Endodermal cell (in vitro differentiated cells): ENCODE measurements at regions not wholly inside any gene's neighbourhood (a gene's known extent, or its start where the extent isn't known, plus 50 kb on each side); places are given as distances from the start of the nearest gene placed in this dataset.

Source experiments
- DNase-seq: peaks from one replicate; pipeline ENCODE4 v3.0.0-alpha.2; 2017
- H3K27ac ChIP-seq: 2 replicates; pipeline ENCODE4 v1.5.1; 2013; ENCODE audit warnings: mild to moderate bottlenecking, low read depth, low read length, moderate library complexity
- H3K27me3 ChIP-seq: 2 replicates; pipeline ENCODE4 v1.6.1; 2013; ENCODE audit warnings: mild to moderate bottlenecking, low read length, moderate library complexity; ENCODE audit not compliant: insufficient read depth, control insufficient read depth, poor library complexity, severe bottlenecking
- H3K36me3 ChIP-seq: 2 replicates; pipeline ENCODE4 v1.7.0; 2013; ENCODE audit warnings: mild to moderate bottlenecking, low read length, moderate library complexity; ENCODE audit not compliant: control insufficient read depth, insufficient read depth
- H3K4me1 ChIP-seq: one replicate; pipeline ENCODE4 v1.7.0; 2013; ENCODE audit warnings: low read length; ENCODE audit not compliant: control insufficient read depth, insufficient read depth
- H3K4me3 ChIP-seq: 2 replicates; pipeline ENCODE4 v1.5.1; 2013; ENCODE audit warnings: mild to moderate bottlenecking, low read length, moderate library complexity
- H3K9ac ChIP-seq: 2 replicates; pipeline ENCODE4 v1.6.1; 2013; ENCODE audit warnings: mild to moderate bottlenecking, low read length, moderate library complexity; ENCODE audit not compliant: poor library complexity, severe bottlenecking; ENCODE audit errors: extremely low read depth
- H3K9me3 ChIP-seq: 2 replicates; pipeline ENCODE4 v1.6.1; 2013; ENCODE audit warnings: mild to moderate bottlenecking, low read length, moderate library complexity; ENCODE audit not compliant: control insufficient read depth
- H3K27ac Mint-ChIP-seq: 2 replicates; pipeline ENCODE4 v1.8.0; 2020; ENCODE audit warnings: mixed read lengths
- H3K27me3 Mint-ChIP-seq: 2 replicates; pipeline ENCODE4 v1.8.0; 2021; ENCODE audit warnings: mild to moderate bottlenecking, mixed read lengths; ENCODE audit not compliant: insufficient read depth
- H3K36me3 Mint-ChIP-seq: 2 replicates; pipeline ENCODE4 v1.8.0; 2020; ENCODE audit warnings: low read depth, mixed read lengths
- H3K4me1 Mint-ChIP-seq: 2 replicates; pipeline ENCODE4 v1.8.0; 2020; ENCODE audit warnings: mixed read lengths
- H3K4me3 Mint-ChIP-seq: 2 replicates; pipeline ENCODE4 v1.8.0; 2020; ENCODE audit warnings: mild to moderate bottlenecking, moderate library complexity, mixed read lengths
- H3K9me3 Mint-ChIP-seq: 2 replicates; pipeline ENCODE4 v1.8.0; 2020; ENCODE audit warnings: mild to moderate bottlenecking, mixed read lengths
- CTCF ChIP-seq: fragments of 200-600 bp; sonication (generic); conservative IDR thresholded peaks from 2 replicates; pipeline ENCODE4 v1.5.0; 2021; ENCODE audit warnings: antibody characterized with exemption, mild to moderate bottlenecking
- WGBS, 2 experiments: methylation state at CpG; one replicate each; pipeline versions ENCODE4 v1.1.5 to v1.1.7; 2013; ENCODE audit warnings: missing lambda C conversion rate in 2 of 2, mixed read lengths in 1 of 2; ENCODE audit not compliant: insufficient coverage in 1 of 2, insufficient read length in 1 of 2; 5-methylcytosine and 5-hydroxymethylcytosine counted together

DNA sequence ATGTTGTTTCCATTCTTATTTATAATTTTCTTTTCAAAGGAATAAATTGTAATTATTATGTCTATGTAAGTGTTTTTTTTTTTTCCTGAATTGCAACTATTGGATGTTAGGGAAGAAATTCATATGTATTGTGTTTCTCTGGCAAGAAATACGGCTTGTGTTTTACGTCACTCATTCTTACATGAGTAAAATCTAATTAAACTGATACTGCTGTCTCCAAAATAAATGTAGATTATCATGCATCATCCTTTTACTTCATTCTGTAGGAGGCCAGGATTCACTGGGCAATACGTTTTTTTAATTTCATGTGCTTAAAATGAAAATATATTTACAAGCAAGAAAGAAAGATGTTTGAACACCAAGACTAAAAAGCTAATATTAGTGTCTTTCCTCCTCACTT lies 590.8 kb downstream of the OTOL1 start:
- peaks cover 4% of the 10 kb centered on the region for H3K9me3 Mint-ChIP-seq
- no peak overlapping the region for H3K4me3 Mint-ChIP-seq
- TF ChIP-seq CTCF, result no peak

DNA sequence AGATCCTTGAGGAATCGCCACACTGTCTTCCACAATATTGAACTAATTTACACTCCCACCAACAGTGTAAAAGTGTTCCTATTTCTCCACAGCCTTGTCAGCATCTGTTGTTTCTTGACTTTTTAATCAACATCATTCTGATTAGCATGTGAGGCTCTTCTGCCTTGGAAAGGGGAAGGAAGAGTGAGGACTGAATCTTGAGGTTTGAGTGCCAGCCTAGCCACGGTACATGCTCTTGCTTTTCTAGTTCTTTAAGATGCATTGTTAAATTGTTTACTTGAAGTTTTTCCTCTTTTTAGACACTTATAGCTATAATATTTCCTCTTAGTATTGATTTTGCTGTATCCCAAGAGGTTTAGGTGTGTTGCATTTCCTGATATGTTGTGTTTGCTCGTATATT lies 596.1 kb downstream of the OTOL1 start:
- H3K9me3 Mint-ChIP-seq, result peaks cover 4% of the 10 kb centered on the region
- no peak overlapping the region for H3K9ac ChIP-seq
- H3K4me3 Mint-ChIP-seq, result no peak overlapping the region
- no peaks in the 10 kb centered on the region for H3K4me1 ChIP-seq
- no peak overlapping the region for H3K27ac ChIP-seq
- no peaks in the 10 kb centered on the region for H3K27me3 ChIP-seq
- no peak for TF ChIP-seq CTCF
- no peaks in the 10 kb centered on the region for H3K4me1 Mint-ChIP-seq
- no peaks in the 10 kb centered on the region for H3K36me3 ChIP-seq
- H3K27me3 Mint-ChIP-seq, result no peaks in the 10 kb centered on the region
- H3K27ac Mint-ChIP-seq, result no peak overlapping the region
- DNase-seq, result no peak
- H3K4me3 ChIP-seq, result no peak overlapping the region
- no peaks in the 10 kb centered on the region for H3K9me3 ChIP-seq
- H3K36me3 Mint-ChIP-seq, result no peaks in the 10 kb centered on the region
- WGBS, 2 experiments, result 93% methylated on average over 3 of the region's 3 CpGs; no CpG with 5 or more reads in 1 of the 2 experiments

More for the DNA sequence above, 590.8 kb downstream of the OTOL1 start:
- Mint-ChIP-seq H3K27me3 (no peaks in the 10 kb centered on the region), H3K27ac (no peak overlapping the region), H3K36me3 (no peaks in the 10 kb centered on the region), H3K4me1 (no peaks in the 10 kb centered on the region)
- DNase-seq, result no peak
- no peaks in the 10 kb centered on the region for H3K9me3 ChIP-seq
- H3K9ac ChIP-seq, result no peak overlapping the region
- no peak overlapping the region for H3K4me3 ChIP-seq
- H3K27me3 ChIP-seq, result no peaks in the 10 kb centered on the region
- H3K4me1 ChIP-seq, result no peaks in the 10 kb centered on the region
- H3K36me3 ChIP-seq, result no peaks in the 10 kb centered on the region
- 94% methylated on average over 2 of the region's 3 CpGs; no CpG with 5 or more reads in 1 of the 2 experiments for WGBS, 2 experiments
- H3K27ac ChIP-seq, result no peak overlapping the region

GRCh38 chr3:162094301-162094700 lies 597.7 kb downstream of the OTOL1 start:
- Histone ChIP-seq H3K4me3 (no peak overlapping the region), H3K27ac (no peak overlapping the region), H3K4me1 (no peaks in the 10 kb centered on the region), H3K36me3 (no peaks in the 10 kb centered on the region), H3K27me3 (no peaks in the 10 kb centered on the region), H3K9me3 (no peaks in the 10 kb centered on the region), H3K9ac (no peak overlapping the region)
- no peak for TF ChIP-seq CTCF
- Mint-ChIP-seq H3K4me1 (no peaks in the 10 kb centered on the region), H3K4me3 (no peak overlapping the region), H3K9me3 (peaks cover 4% of the 10 kb centered on the region), H3K27me3 (no peaks in the 10 kb centered on the region), H3K36me3 (no peaks in the 10 kb centered on the region), H3K27ac (no peak overlapping the region)
- 89 to 90% methylated on average over 2 to 3 of the region's 3 CpGs for whole genome bisulfite sequencing, 2 experiments
- DNase-seq, result no peak
